Tibial nerve (tissue), 4 donors: ENCODE measurements at regions not wholly inside any gene's neighbourhood (a gene's known extent, or its start where the extent isn't known, plus 50 kb on each side); places are given as distances from the start of the nearest gene placed in this dataset.

ENCODE experiments used
- DNase-seq, 2 donors: peaks; one replicate each; pipeline ENCODE4 v3.0.0-alpha.2; 2019; ENCODE audit warnings: low spot score in 2 of 2
- H3K27ac ChIP-seq, 4 donors: fragments of 200-600 bp; sonication (generic) in 3 of 4; one replicate each; pipeline ENCODE4 v1.5.1; 2017 to 2019; ENCODE audit warnings: mild to moderate bottlenecking in 1 of 4
- H3K27me3 ChIP-seq, 2 donors: fragments of 200-600 bp; sonication (generic) in 1 of 2; one replicate each; pipeline versions ENCODE4 v1.5.1 to v1.6.0; 2017 to 2019
- H3K36me3 ChIP-seq, 3 donors: fragments of 200-600 bp; sonication (generic); one replicate each; pipeline ENCODE4 v1.5.1; 2018 to 2019
- H3K4me1 ChIP-seq, 4 donors: fragments of 200-600 bp; sonication (generic) in 3 of 4; one replicate each; pipeline ENCODE4 v1.5.1; 2017 to 2019
- H3K4me3 ChIP-seq, 4 donors: fragments of 200-600 bp; sonication (generic) in 3 of 4; one replicate each; pipeline ENCODE4 v1.5.1; 2017 to 2019; ENCODE audit warnings: mild to moderate bottlenecking in 1 of 4, moderate library complexity in 1 of 4
- H3K9me3 ChIP-seq, 4 donors: fragments of 200-600 bp; sonication (generic) in 3 of 4; one replicate each; pipeline ENCODE4 v1.5.1; 2017 to 2019
- EP300 ChIP-seq, 2 donors: sonication (generic); formaldehyde crosslinking; IDR thresholded peaks; one replicate each; pipeline ENCODE4 v1.6.1; 2017; ENCODE audit warnings: antibody characterized with exemption in 2 of 2, mild to moderate bottlenecking in 1 of 2
- POLR2A ChIP-seq, 2 donors: fragments of 450-650 bp; IDR thresholded peaks; one replicate each; pipeline ENCODE4 v1.6.1; 2017; ENCODE audit warnings: antibody characterized with exemption in 2 of 2, mild to moderate bottlenecking in 2 of 2, moderate library complexity in 2 of 2
- WGBS, 2 donors: methylation state at CpG; one replicate each; pipeline ENCODE4 v1.1.5; 2018; 5-methylcytosine and 5-hydroxymethylcytosine counted together
- TF ChIP-seq, protein P1 (sequence below), 5 experiments: fragments of 200-600 bp in 3 of 5; fragments of 450-650 bp in 2 of 5; sonication (generic) in 3 of 5; IDR thresholded peaks; one replicate each; pipeline ENCODE4 v1.5.1; 2016 to 2019; ENCODE audit warnings: antibody characterized with exemption in 5 of 5, mild to moderate bottlenecking in 3 of 5, moderate library complexity in 2 of 5

DNA sequence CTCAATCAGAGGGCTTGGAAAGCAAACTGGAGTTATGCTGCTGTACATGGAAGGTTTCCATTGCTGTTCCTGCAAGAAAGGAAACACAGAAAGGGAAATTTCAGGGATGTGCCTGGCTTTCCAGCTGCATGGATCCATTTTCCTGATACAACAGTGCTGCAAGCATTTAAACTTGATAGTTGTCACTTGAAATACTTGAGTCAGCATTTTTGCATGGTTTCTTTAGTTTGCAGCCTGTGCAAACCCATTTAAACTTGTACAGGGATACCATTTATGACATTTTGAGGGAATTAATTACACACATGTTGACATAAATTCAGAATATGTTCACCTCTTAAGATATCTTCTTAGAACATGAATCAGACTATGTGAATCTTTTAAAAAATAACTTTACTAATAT lies 131.1 kb upstream of the RASGEF1B start:
- no peak overlapping the region for H3K4me3 ChIP-seq

DNA sequence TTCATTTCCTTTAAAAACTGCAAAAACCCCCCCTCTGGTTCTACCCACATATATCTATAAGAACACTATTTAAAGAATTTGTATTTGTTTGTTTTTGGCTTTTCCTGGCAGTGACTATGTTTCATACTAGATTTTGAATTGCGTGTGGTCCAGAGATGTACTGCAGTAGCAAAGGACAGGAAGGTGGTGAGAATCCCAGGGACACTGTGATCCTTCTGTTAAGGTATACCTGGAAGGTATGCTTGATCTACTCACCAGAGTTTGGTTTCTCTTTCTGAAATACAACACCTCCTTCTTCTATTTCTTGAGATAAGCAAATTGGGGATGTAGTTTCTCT lies 129.6 kb upstream of the RASGEF1B start:
- Histone ChIP-seq H3K27ac (no peak overlapping the region), H3K4me1 (peaks cover 0 to 16% (median 11%) of the 10 kb centered on the region in 4 donors), H3K4me3 (no peak overlapping the region), H3K27me3 (no peaks in the 10 kb centered on the region), H3K9me3 (peaks cover 0 to 10% (median 0%) of the 10 kb centered on the region in 4 donors), H3K36me3 (no peaks in the 10 kb centered on the region)
- 55 to 80% methylated on average over 1 of the region's 1 CpG for WGBS, 2 donors
- DNase-seq, result no peak
- TF ChIP-seq EP300 (IDR thresholded peaks at IDR 0.05) (no peak), POLR2A (IDR thresholded peaks at IDR 0.05) (no peak)
- TF ChIP-seq, protein P1, sequence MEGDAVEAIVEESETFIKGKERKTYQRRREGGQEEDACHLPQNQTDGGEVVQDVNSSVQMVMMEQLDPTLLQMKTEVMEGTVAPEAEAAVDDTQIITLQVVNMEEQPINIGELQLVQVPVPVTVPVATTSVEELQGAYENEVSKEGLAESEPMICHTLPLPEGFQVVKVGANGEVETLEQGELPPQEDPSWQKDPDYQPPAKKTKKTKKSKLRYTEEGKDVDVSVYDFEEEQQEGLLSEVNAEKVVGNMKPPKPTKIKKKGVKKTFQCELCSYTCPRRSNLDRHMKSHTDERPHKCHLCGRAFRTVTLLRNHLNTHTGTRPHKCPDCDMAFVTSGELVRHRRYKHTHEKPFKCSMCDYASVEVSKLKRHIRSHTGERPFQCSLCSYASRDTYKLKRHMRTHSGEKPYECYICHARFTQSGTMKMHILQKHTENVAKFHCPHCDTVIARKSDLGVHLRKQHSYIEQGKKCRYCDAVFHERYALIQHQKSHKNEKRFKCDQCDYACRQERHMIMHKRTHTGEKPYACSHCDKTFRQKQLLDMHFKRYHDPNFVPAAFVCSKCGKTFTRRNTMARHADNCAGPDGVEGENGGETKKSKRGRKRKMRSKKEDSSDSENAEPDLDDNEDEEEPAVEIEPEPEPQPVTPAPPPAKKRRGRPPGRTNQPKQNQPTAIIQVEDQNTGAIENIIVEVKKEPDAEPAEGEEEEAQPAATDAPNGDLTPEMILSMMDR (IDR thresholded peaks at IDR 0.05), result no peak

More for the DNA sequence above, 131.1 kb upstream of the RASGEF1B start:
- H3K27ac ChIP-seq, result no peak overlapping the region
- peaks cover 0 to 6% (median 0%) of the 10 kb centered on the region in 4 donors for H3K9me3 ChIP-seq
- no peaks in the 10 kb centered on the region for H3K36me3 ChIP-seq
- peaks cover 0 to 28% (median 17%) of the 10 kb centered on the region in 4 donors for H3K4me1 ChIP-seq
- no peak for DNase-seq
- no peaks in the 10 kb centered on the region for H3K27me3 ChIP-seq
- TF ChIP-seq, protein P1 (IDR thresholded peaks at IDR 0.05), result no peak
- TF ChIP-seq POLR2A (IDR thresholded peaks at IDR 0.05), result no peak
- TF ChIP-seq EP300 (IDR thresholded peaks at IDR 0.05), result no peak

DNA sequence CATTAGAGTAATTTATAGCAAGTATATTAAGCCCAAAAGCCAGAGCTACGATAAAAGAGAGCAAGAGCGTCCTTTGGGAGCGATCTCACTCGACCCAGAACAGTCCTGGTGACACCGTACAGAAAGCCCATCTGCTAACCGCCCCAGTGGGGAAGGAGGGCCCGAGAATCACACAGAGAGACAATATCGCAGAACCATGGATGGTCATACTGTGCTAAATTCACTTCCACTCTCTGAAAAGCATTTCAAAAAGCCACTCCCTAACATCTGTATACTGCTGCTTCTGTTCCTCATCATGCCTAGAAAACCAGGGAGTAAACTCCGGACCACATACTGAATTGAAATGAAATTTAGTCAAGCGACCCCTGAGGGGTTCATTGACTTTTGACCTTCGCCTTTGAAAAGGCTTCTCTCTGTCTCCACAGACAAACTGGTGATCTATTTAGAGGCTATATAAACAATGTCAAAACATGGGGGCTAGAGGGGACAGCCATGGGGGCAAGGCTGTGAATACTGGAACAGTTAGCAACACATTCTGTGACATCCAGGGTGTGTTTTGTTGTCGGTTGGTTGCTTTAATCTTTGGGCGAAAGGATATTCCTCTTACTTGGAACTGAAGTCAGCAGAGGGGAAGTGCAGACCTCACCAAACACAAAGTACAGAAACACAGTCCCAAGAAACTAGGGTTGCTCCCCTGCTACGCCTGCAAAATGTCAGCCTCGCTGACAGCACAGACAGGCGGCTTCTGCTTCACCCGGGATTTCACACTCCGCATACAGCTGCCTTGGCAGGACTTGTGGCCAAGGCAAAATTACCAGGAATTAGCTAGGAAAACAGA lies 129.0 kb upstream of the RASGEF1B start:
- Histone ChIP-seq H3K4me3 (no peak overlapping the region), H3K36me3 (no peaks in the 10 kb centered on the region), H3K27me3 (no peaks in the 10 kb centered on the region), H3K4me1 (peaks cover 0 to 14% (median 10%) of the 10 kb centered on the region in 4 donors), H3K27ac (peak overlapping the region in 1 of 4 donors; percentile 68), H3K9me3 (peaks cover 0 to 10% (median 0%) of the 10 kb centered on the region in 4 donors)
- no peak for TF ChIP-seq EP300 (IDR thresholded peaks at IDR 0.05)
- TF ChIP-seq, protein P1 (IDR thresholded peaks at IDR 0.05), result no peak
- no peak for TF ChIP-seq POLR2A (IDR thresholded peaks at IDR 0.05)
- no peak for DNase-seq
- 41 to 46% methylated on average over 18 of the region's 18 CpGs for WGBS, 2 donors

DNA sequence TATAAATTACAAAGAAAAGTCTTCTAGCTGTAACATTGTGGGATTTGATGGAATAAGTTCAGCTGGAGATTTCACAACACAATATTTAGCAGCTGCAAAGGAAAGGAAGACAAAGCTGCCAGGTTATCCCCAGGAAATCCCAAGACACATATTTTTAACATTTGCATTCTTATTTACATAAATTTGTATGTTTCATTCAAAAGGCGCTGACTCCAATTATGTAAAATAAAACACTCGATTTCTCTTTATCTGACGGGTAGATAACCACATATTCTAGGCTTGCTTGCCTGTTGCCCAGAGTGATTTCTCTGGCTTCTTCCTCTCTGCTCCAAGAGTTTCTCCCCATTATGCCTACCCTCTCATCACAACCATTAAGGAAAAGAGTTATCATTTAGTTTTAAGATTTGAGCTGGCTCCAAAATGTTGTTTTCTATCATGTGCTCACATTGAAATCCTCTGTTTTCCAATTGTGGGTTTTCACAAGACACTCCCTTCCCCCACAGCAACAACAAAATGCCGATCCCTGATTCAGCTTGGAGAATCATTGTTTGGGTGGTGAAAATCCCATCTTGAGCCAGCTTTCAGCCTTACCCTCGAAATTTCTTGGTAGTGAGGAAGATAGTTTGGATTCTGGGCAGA lies 128.2 kb upstream of the RASGEF1B start:
- TF ChIP-seq, protein P1 (IDR thresholded peaks at IDR 0.05), result no peak
- TF ChIP-seq POLR2A (IDR thresholded peaks at IDR 0.05) (no peak), EP300 (IDR thresholded peaks at IDR 0.05) (no peak)
- Histone ChIP-seq H3K27ac (peak overlapping the region in 1 of 4 donors; percentile 68), H3K4me3 (no peak overlapping the region), H3K4me1 (peaks cover 0 to 14% (median 7%) of the 10 kb centered on the region in 4 donors), H3K9me3 (peaks cover 0 to 10% (median 0%) of the 10 kb centered on the region in 4 donors), H3K27me3 (no peaks in the 10 kb centered on the region), H3K36me3 (no peaks in the 10 kb centered on the region)
- WGBS, 2 donors, result 48 to 50% methylated on average over 5 of the region's 5 CpGs
- DNase-seq, result no peak
